PC-3 (cell line): ENCODE measurements at regions not wholly inside any gene's neighbourhood (a gene's known extent, or its start where the extent isn't known, plus 50 kb on each side); places are given as distances from the start of the nearest gene placed in this dataset.

ENCODE experiments used
- ATAC-seq: fragments of 200-7000 bp; cut with Tn5 transposase; 2 replicates; pipeline ENCODE4 v1.9.1; 2020; ENCODE audit warnings: mild to moderate bottlenecking, moderate library complexity
- BruUV-seq: library from RNA; stranded (reverse); fragments of 400-500 nt; replicated peaks from 2 replicates; lab custom pipeline; 2021; lab: Mats Ljungman, UMichigan
- CTCF ChIA-PET: fragments of 300-600 bp; sonication (Branson Sonifier 250); formaldehyde crosslinking; loops from one replicate; lab custom pipeline; 2022; ENCODE audit warnings: antibody characterized with exemption; lab: Charles Lee
- POLR2A ChIA-PET: fragments of 300-600 bp; sonication (Branson Sonifier 250); formaldehyde crosslinking; loops from one replicate; lab custom pipeline; 2022; ENCODE audit warnings: antibody characterized with exemption; ENCODE audit not compliant: unreplicated experiment; lab: Charles Lee
- DNase-seq: peaks from one replicate; pipeline ENCODE4 v3.0.0-alpha.2; 2015
- H2AFZ ChIP-seq: fragments of 300-600 bp; sonication (generic); 2 replicates; pipeline ENCODE4 v1.6.0; 2016; ENCODE audit warnings: antibody characterized with exemption, low read length
- H3F3A ChIP-seq: fragments of 300-600 bp; sonication (generic); one replicate; pipeline ENCODE4 v1.6.0; 2017; ENCODE audit warnings: antibody characterized with exemption, low read length, control low read depth, mild to moderate bottlenecking; ENCODE audit not compliant: unreplicated experiment
- H3K27ac ChIP-seq: fragments of 300-600 bp; sonication (generic); 2 replicates; pipeline ENCODE4 v1.5.1; 2016; ENCODE audit warnings: mild to moderate bottlenecking, low read length
- H3K27me3 ChIP-seq: fragments of 300-600 bp; sonication (generic); 2 replicates; pipeline ENCODE4 v1.6.1; 2016; ENCODE audit warnings: low read length, mixed read lengths
- H3K36me3 ChIP-seq: fragments of 300-600 bp; sonication (generic); 2 replicates; pipeline ENCODE4 v1.6.1; 2016; ENCODE audit warnings: low read depth, mixed run types, low read length, mixed read lengths
- H3K4me1 ChIP-seq: fragments of 300-600 bp; sonication (generic); 2 replicates; pipeline ENCODE4 v1.5.1; 2016; ENCODE audit warnings: low read length; ENCODE audit not compliant: insufficient read depth
- H3K4me2 ChIP-seq: fragments of 300-600 bp; sonication (generic); 2 replicates; pipeline ENCODE4 v1.6.0; 2016; ENCODE audit warnings: low read length
- H3K4me3 ChIP-seq: fragments of 300-600 bp; sonication (generic); 2 replicates; pipeline ENCODE4 v1.5.1; 2016; ENCODE audit warnings: mild to moderate bottlenecking, low read length, mixed read lengths
- H3K79me2 ChIP-seq: fragments of 300-600 bp; sonication (generic); 2 replicates; pipeline ENCODE4 v1.6.1; 2017; ENCODE audit warnings: low read length, mixed read lengths
- H3K9ac ChIP-seq: fragments of 300-600 bp; sonication (generic); 2 replicates; pipeline ENCODE4 v1.6.0; 2016; ENCODE audit warnings: mild to moderate bottlenecking, low read length
- H3K9me2 ChIP-seq: fragments of 300-600 bp; sonication (generic); replicated peaks from 2 replicates; pipeline ENCODE4 v1.6.1; 2016; ENCODE audit warnings: mixed run types, low read length, mixed read lengths
- H3K9me3 ChIP-seq: fragments of 300-600 bp; sonication (generic); 2 replicates; pipeline ENCODE4 v1.6.1; 2016; ENCODE audit warnings: low read length, mixed read lengths
- H4K20me1 ChIP-seq: fragments of 300-600 bp; sonication (generic); 2 replicates; pipeline ENCODE4 v1.6.1; 2016; ENCODE audit warnings: low read length, mixed read lengths
- EZH2 ChIP-seq: fragments of 300-600 bp; sonication (generic); IDR thresholded peaks from one replicate; pipeline ENCODE4 v1.6.1; 2017; ENCODE audit warnings: antibody characterized with exemption, mild to moderate bottlenecking, low read length; ENCODE audit not compliant: unreplicated experiment
- EZH2phosphoT487 ChIP-seq: fragments of 300-600 bp; sonication (generic); IDR thresholded peaks from 2 replicates; pipeline ENCODE4 v1.6.1; 2018; ENCODE audit warnings: mild to moderate bottlenecking, antibody characterized with exemption, low read length, borderline replicate concordance
- intact Hi-C: fragments of 100-400 bp; cut with micrococcal nuclease; formaldehyde crosslinking; loops from 2 replicates; pipeline ENCODE4 v1.9.0; 2023
- TF ChIP-seq, protein P1 (sequence below): fragments of 300-600 bp; sonication (generic); conservative IDR thresholded peaks from 2 replicates; pipeline ENCODE4 v1.5.1; 2017; ENCODE audit warnings: antibody characterized with exemption, low read depth, mild to moderate bottlenecking, low read length

DNA sequence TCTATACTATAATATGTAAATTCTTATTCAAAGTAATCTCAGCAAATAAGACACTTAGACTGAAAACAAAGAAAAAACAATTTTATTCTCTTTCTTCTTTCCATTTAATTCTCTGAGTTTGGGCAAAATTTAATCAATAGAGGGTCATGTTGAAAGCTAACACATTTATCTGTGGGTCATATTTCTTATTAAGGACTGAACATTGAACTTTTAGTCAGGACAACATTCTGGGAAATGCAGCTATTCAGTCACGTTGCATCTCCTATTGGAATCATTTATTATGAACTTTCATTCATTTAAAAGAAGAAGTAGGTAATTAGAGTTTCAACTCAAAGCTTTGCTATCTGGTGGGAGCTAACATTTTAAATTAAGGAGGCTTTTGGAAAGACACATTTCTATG is 372.5 kb downstream of the MAN2A1 start:
- Histone ChIP-seq H3K27me3 (no peaks in the 10 kb centered on the region), H3K9me2 (no peaks in the 10 kb centered on the region), H2AFZ (no peak overlapping the region), H3K9ac (no peak overlapping the region), H3K4me1 (peaks cover 8% of the 10 kb centered on the region; the same call in 1 of the 2 replicates), H3F3A (no peaks in the 10 kb centered on the region), H3K27ac (no peak overlapping the region), H3K79me2 (no peaks in the 10 kb centered on the region), H3K4me3 (no peak overlapping the region), H3K4me2 (no peak overlapping the region), H4K20me1 (no peaks in the 10 kb centered on the region), H3K9me3 (no peaks in the 10 kb centered on the region), H3K36me3 (no peaks in the 10 kb centered on the region)
- no TSS peak for BruUV-seq
- intact Hi-C loops = no loop called here
- ChIA-PET POLR2A (no interaction called here), CTCF (no interaction called here)
- ATAC-seq = no peak
- no peak for DNase-seq
- no peak for TF ChIP-seq EZH2
- TF ChIP-seq, protein P1, sequence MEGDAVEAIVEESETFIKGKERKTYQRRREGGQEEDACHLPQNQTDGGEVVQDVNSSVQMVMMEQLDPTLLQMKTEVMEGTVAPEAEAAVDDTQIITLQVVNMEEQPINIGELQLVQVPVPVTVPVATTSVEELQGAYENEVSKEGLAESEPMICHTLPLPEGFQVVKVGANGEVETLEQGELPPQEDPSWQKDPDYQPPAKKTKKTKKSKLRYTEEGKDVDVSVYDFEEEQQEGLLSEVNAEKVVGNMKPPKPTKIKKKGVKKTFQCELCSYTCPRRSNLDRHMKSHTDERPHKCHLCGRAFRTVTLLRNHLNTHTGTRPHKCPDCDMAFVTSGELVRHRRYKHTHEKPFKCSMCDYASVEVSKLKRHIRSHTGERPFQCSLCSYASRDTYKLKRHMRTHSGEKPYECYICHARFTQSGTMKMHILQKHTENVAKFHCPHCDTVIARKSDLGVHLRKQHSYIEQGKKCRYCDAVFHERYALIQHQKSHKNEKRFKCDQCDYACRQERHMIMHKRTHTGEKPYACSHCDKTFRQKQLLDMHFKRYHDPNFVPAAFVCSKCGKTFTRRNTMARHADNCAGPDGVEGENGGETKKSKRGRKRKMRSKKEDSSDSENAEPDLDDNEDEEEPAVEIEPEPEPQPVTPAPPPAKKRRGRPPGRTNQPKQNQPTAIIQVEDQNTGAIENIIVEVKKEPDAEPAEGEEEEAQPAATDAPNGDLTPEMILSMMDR = no peak
- TF ChIP-seq EZH2phosphoT487 = no peak

DNA sequence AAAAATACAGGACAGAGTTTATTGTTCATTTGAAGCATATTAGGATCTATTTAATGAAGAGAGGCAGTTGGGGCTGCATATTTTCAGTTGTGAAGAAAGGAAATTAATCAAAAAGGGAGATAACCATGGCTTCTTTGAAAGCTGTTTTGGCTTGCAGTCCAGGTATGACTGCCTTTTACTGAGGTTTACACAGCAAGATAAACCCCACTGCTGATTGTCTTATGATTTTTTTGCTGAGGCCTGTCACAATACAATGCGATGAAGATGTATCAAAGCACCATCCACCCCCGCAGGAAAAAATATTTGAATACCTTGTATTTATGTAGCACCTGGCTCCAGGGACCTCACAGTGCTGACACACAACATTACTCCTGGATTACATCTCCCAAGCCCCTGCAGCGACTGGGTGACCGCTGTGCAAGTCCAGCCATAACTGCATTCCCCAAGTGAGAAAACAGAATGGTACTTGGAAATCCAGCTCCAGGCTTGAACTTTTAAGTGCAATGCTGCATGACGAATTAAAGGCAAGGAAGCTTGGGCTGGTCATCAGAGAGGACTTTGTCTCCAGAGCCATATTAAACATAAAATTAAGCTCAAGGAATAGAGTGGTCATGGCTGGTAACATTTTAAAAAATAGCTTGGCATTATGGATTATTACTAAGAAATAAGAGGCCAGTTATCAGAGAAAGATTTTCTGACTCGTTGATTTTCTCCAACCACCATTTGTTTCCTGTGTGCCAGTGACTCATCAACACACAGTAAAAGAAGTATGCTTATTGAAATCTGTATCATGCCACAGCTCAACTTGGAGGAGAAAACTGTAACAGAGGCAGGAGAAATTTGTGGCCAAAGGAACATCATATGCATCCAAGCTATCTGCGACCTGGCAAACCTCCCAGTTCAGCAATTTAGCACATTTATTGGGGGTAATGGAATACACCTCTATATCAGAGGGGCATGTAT is 374.2 kb downstream of the MAN2A1 start:
- no peaks in the 10 kb centered on the region for H3K36me3 ChIP-seq
- ATAC-seq (peak; percentile 50; the same call in 1 of the 2 replicates), DNase-seq (peak; percentile 40)
- peak overlapping the region; percentile 52; the same call in 1 of the 2 replicates for H2AFZ ChIP-seq
- ChIA-PET CTCF (no interaction called here), POLR2A (no interaction called here)
- H3K27ac ChIP-seq = no peak overlapping the region
- no peaks in the 10 kb centered on the region for H3K9me3 ChIP-seq
- no peaks in the 10 kb centered on the region for H3K27me3 ChIP-seq
- H3K4me3 ChIP-seq = no peak overlapping the region
- no peaks in the 10 kb centered on the region for H3F3A ChIP-seq
- intact Hi-C loops = no loop called here
- no peak overlapping the region for H3K9ac ChIP-seq
- H3K79me2 ChIP-seq = no peaks in the 10 kb centered on the region
- BruUV-seq = no TSS peak
- peaks cover 8% of the 10 kb centered on the region; the same call in 1 of the 2 replicates for H3K4me1 ChIP-seq
- TF ChIP-seq EZH2 = no peak
- TF ChIP-seq EZH2phosphoT487 = no peak
- TF ChIP-seq, protein P1 = no peak
- H3K4me2 ChIP-seq = no peak overlapping the region
- no peaks in the 10 kb centered on the region for H4K20me1 ChIP-seq
- no peaks in the 10 kb centered on the region for H3K9me2 ChIP-seq
